HepG2 (cell line): ENCODE measurements at regions not wholly inside any gene's neighbourhood (a gene's known extent, or its start where the extent isn't known, plus 50 kb on each side); places are given as distances from the start of the nearest gene placed in this dataset.

Experiments used
- ATAC-seq: fragments of 200-7000 bp; cut with Tn5 transposase; 3 replicates; pipeline ENCODE4 v1.9.1; 2020; ENCODE audit warnings: mild to moderate bottlenecking, moderate library complexity
- BruUV-seq: library from RNA; stranded (reverse); fragments of 400-500 nt; replicated peaks from 2 replicates; lab custom pipeline; 2021; lab: Mats Ljungman, UMichigan
- CTCF ChIA-PET: fragments of 300-600 bp; formaldehyde crosslinking; extraction: SDS; loops from one replicate; lab custom pipeline; 2021; ENCODE audit warnings: low total read pairs, inconsistent platforms, low intra/inter-chr PET ratio; lab: Yijun Ruan, JAX
- POLR2A ChIA-PET: fragments of 350-600 bp; sonication (Branson Sonifier 250); formaldehyde crosslinking; loops from one replicate; lab custom pipeline; 2020; ENCODE audit warnings: antibody characterized with exemption, inconsistent platforms; lab: Yijun Ruan, JAX
- DNase-seq: peaks from one replicate; pipeline ENCODE4 v3.0.0-alpha.2; 2015; ENCODE audit warnings: low spot score
- FAIRE-seq: peaks from 3 replicates; lab custom pipeline; 2011; peaks lifted over from hg19 to GRCh38; lab: Jason Lieb, UNC
- H2AFZ ChIP-seq: one replicate; pipeline ENCODE4 v1.6.1; 2011; ENCODE audit warnings: low read length, inconsistent platforms
- H3K27ac ChIP-seq: fragments of 300-600 bp; 3 replicates; pipeline ENCODE4 v1.8.0; 2011; ENCODE audit warnings: mixed run types, mild to moderate bottlenecking, mixed read lengths, low read length, inconsistent platforms; ENCODE audit not compliant: insufficient read depth; ENCODE audit errors: extremely low read length
- H3K27me3 ChIP-seq, 2 experiments: fragments of 200-600 bp in 1 of 2; 2 replicates in 1 of 2; 3 replicates in 1 of 2; pipeline versions ENCODE4 v1.6.0 to v1.8.0; 2011; ENCODE audit warnings: low read length in 2 of 2, mild to moderate bottlenecking in 2 of 2, moderate library complexity in 2 of 2, inconsistent platforms in 1 of 2; ENCODE audit not compliant: insufficient read depth in 2 of 2, control insufficient read depth in 1 of 2
- H3K36me3 ChIP-seq, 2 experiments: fragments of 200-600 bp in 1 of 2; replicated peaks in 1 of 2; 2 replicates in 1 of 2; 3 replicates in 1 of 2; pipeline versions ENCODE4 v1.5.1 to v1.8.0; 2011; ENCODE audit warnings: low read length in 2 of 2, inconsistent platforms in 1 of 2; ENCODE audit not compliant: insufficient read depth in 2 of 2, control insufficient read depth in 1 of 2
- H3K4me1 ChIP-seq: 2 replicates; pipeline ENCODE4 v1.5.1; 2012; ENCODE audit warnings: low read length, inconsistent platforms; ENCODE audit not compliant: insufficient read depth
- H3K4me2 ChIP-seq: 2 replicates; pipeline ENCODE4 v1.6.0; 2011; ENCODE audit warnings: low read depth, low read length, inconsistent platforms
- H3K4me3 ChIP-seq, 3 experiments: fragments of 200-600 bp in 1 of 3; sonication (generic), shearing (Covaris generic) in 1 of 3; replicated peaks in 1 of 3; 2 replicates each; pipeline ENCODE4 v1.5.1; 2011 to 2016; ENCODE audit warnings: low read length in 3 of 3, inconsistent platforms in 2 of 3, low read depth in 2 of 3, mild to moderate bottlenecking in 2 of 3, control low read depth in 1 of 3, mixed read lengths in 1 of 3; ENCODE audit not compliant: insufficient read depth in 1 of 3
- H3K79me2 ChIP-seq: one replicate; pipeline ENCODE4 v1.6.1; 2011; ENCODE audit warnings: low read length, inconsistent platforms; ENCODE audit not compliant: insufficient read depth
- H3K9ac ChIP-seq: 2 replicates; pipeline ENCODE4 v1.6.0; 2011; ENCODE audit warnings: mild to moderate bottlenecking, low read depth, low read length, inconsistent platforms; ENCODE audit not compliant: insufficient read depth
- H3K9me3 ChIP-seq: 2 replicates; pipeline ENCODE4 v1.5.1; 2012; ENCODE audit warnings: mild to moderate bottlenecking, low read length
- H4K20me1 ChIP-seq: 2 replicates; pipeline ENCODE4 v1.6.0; 2011; ENCODE audit warnings: inconsistent platforms, mild to moderate bottlenecking, low read length, moderate library complexity; ENCODE audit not compliant: insufficient read depth
- FOXC1 ChIP-seq: sonication (generic); formaldehyde crosslinking; IDR thresholded peaks from 2 replicates; pipeline ENCODE4 v1.8.0; 2022; ENCODE audit warnings: mild to moderate bottlenecking, missing genetic modification reagents, borderline replicate concordance
- FOXK2 ChIP-seq: fragments of 450-650 bp; IDR thresholded peaks from 2 replicates; pipeline ENCODE4 v1.6.1; 2016
- HMG20A ChIP-seq: IDR thresholded peaks from 2 replicates; pipeline ENCODE4 v1.6.1; 2016; ENCODE audit warnings: borderline replicate concordance
- TARDBP ChIP-seq: sonication (generic); formaldehyde crosslinking; IDR thresholded peaks from 2 replicates; pipeline ENCODE4 v1.8.0; 2022; ENCODE audit warnings: mild to moderate bottlenecking, missing genetic modification reagents
- ZBTB3 ChIP-seq: sonication (generic); formaldehyde crosslinking; IDR thresholded peaks from 2 replicates; pipeline ENCODE4 v1.4.0; 2020; ENCODE audit warnings: low read depth, mild to moderate bottlenecking, moderate library complexity, missing genetic modification reagents, borderline replicate concordance
- ZIK1 ChIP-seq: sonication (generic); formaldehyde crosslinking; IDR thresholded peaks from 2 replicates; pipeline ENCODE4 v1.5.0; 2020; ENCODE audit warnings: mild to moderate bottlenecking, low read depth, missing genetic modification reagents, borderline replicate concordance
- ZNF101 ChIP-seq: sonication (generic); formaldehyde crosslinking; IDR thresholded peaks from 2 replicates; pipeline ENCODE4 v1.4.0; 2020; ENCODE audit warnings: mild to moderate bottlenecking, low read depth, missing genetic modification reagents, borderline replicate concordance
- ZNF326 ChIP-seq: sonication (generic); formaldehyde crosslinking; IDR thresholded peaks from 2 replicates; pipeline ENCODE4 v1.4.0; 2020; ENCODE audit warnings: missing genetic modification reagents, borderline replicate concordance
- ZNF629 ChIP-seq: sonication (generic); formaldehyde crosslinking; conservative IDR thresholded peaks from 2 replicates; pipeline ENCODE4 v1.5.0; 2020; ENCODE audit warnings: missing genetic modification reagents
- ZNF841 ChIP-seq: sonication (generic); formaldehyde crosslinking; IDR thresholded peaks from 2 replicates; pipeline ENCODE4 v1.8.1; 2023; ENCODE audit warnings: missing genetic modification reagents, borderline replicate concordance
- WGBS: methylation state at CpG from one replicate; pipeline ENCODE4 v1.1.6; 2017; ENCODE audit warnings: low lambda C conversion rate; 5-methylcytosine and 5-hydroxymethylcytosine counted together
- in situ Hi-C: cut with HindIII; loops from 2 replicates; pipeline ENCODE4 v1.10.0; 2017; ENCODE audit warnings: low pct_unique_long_range_greater_than_20kb; ENCODE audit not compliant: extremely low pct_ligation_motif_present
- intact Hi-C: fragments of 100-400 bp; cut with micrococcal nuclease; formaldehyde crosslinking; loops from one replicate; pipeline ENCODE4 v1.10.0; 2022; ENCODE audit not compliant: unreplicated experiment
- TF ChIP-seq, protein P1 (sequence below): sonication (generic); formaldehyde crosslinking; IDR thresholded peaks from 2 replicates; pipeline ENCODE4 v1.4.0; 2020; ENCODE audit warnings: missing genetic modification reagents

DNA sequence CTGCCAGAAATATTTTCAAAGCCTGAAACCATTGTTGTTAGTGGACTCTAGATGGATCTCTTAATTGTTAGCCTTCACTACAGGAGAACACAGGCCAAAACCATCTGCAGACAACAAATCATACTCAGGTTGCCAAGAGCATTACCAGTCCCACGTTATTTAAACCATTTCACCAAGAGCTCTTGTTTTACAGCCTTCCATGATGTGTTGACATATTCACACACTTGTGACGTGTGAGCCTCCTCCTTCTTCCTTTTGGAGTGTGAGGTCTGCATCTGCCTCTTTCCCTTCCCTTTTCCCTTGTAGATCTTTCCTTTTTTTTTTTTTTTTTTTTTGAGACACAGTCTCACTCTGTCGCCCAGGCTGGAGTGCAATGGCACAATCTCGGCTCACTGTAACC lies 279.0 kb downstream of the AUH start:
- H3K79me2 ChIP-seq: no peaks in the 10 kb centered on the region
- intact Hi-C loops: loop anchor here (10.0 kb wide), 1 partner anchor 282 kb away; the partner anchor contains the start of gene AUH
- no peak for TF ChIP-seq ZIK1
- no peak for TF ChIP-seq ZNF101
- no peak for TF ChIP-seq ZNF326
- TF ChIP-seq ZNF629 (CRISPR knock-in tag): no peak
- no peak for TF ChIP-seq FOXC1 (CRISPR knock-in tag)
- TF ChIP-seq FOXK2: no peak
- no peak for TF ChIP-seq ZBTB3
- TF ChIP-seq TARDBP: no peak
- no peak for TF ChIP-seq ZNF841
- TF ChIP-seq, protein P1, sequence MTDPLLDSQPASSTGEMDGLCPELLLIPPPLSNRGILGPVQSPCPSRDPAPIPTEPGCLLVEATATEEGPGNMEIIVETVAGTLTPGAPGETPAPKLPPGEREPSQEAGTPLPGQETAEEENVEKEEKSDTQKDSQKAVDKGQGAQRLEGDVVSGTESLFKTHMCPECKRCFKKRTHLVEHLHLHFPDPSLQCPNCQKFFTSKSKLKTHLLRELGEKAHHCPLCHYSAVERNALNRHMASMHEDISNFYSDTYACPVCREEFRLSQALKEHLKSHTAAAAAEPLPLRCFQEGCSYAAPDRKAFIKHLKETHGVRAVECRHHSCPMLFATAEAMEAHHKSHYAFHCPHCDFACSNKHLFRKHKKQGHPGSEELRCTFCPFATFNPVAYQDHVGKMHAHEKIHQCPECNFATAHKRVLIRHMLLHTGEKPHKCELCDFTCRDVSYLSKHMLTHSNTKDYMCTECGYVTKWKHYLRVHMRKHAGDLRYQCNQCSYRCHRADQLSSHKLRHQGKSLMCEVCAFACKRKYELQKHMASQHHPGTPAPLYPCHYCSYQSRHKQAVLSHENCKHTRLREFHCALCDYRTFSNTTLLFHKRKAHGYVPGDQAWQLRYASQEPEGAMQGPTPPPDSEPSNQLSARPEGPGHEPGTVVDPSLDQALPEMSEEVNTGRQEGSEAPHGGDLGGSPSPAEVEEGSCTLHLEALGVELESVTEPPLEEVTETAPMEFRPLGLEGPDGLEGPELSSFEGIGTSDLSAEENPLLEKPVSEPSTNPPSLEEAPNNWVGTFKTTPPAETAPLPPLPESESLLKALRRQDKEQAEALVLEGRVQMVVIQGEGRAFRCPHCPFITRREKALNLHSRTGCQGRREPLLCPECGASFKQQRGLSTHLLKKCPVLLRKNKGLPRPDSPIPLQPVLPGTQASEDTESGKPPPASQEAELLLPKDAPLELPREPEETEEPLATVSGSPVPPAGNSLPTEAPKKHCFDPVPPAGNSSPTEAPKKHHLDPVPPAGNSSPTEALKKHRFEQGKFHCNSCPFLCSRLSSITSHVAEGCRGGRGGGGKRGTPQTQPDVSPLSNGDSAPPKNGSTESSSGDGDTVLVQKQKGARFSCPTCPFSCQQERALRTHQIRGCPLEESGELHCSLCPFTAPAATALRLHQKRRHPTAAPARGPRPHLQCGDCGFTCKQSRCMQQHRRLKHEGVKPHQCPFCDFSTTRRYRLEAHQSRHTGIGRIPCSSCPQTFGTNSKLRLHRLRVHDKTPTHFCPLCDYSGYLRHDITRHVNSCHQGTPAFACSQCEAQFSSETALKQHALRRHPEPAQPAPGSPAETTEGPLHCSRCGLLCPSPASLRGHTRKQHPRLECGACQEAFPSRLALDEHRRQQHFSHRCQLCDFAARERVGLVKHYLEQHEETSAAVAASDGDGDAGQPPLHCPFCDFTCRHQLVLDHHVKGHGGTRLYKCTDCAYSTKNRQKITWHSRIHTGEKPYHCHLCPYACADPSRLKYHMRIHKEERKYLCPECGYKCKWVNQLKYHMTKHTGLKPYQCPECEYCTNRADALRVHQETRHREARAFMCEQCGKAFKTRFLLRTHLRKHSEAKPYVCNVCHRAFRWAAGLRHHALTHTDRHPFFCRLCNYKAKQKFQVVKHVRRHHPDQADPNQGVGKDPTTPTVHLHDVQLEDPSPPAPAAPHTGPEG (CRISPR knock-in tag): no peak
- no peak for TF ChIP-seq HMG20A (CRISPR knock-in tag)
- POLR2A ChIA-PET: no interaction called here
- H3K4me1 ChIP-seq: peaks cover 11% of the 10 kb centered on the region
- no peaks in the 10 kb centered on the region for H3K9me3 ChIP-seq
- H3K4me2 ChIP-seq: no peak overlapping the region
- DNase-seq (no peak), ATAC-seq (no peak), FAIRE-seq (no peak)
- H3K27ac ChIP-seq: no peak overlapping the region
- WGBS: 97% methylated on average over 4 of the region's 4 CpGs
- no peaks in the 10 kb centered on the region for H3K36me3 ChIP-seq
- H4K20me1 ChIP-seq: no peaks in the 10 kb centered on the region
- no peaks in the 10 kb centered on the region for H3K27me3 ChIP-seq
- in situ Hi-C loops: no loop called here
- H3K9ac ChIP-seq: no peak overlapping the region
- H2AFZ ChIP-seq: no peak overlapping the region
- CTCF ChIA-PET: no interaction called here
- H3K4me3 ChIP-seq: no peak overlapping the region
- no TSS peak for BruUV-seq
